ENCODE measurements at regions not wholly inside any gene's neighbourhood (a gene's known extent, or its start where the extent isn't known, plus 50 kb on each side); places are given as distances from the start of the nearest gene placed in this dataset.

DNA sequence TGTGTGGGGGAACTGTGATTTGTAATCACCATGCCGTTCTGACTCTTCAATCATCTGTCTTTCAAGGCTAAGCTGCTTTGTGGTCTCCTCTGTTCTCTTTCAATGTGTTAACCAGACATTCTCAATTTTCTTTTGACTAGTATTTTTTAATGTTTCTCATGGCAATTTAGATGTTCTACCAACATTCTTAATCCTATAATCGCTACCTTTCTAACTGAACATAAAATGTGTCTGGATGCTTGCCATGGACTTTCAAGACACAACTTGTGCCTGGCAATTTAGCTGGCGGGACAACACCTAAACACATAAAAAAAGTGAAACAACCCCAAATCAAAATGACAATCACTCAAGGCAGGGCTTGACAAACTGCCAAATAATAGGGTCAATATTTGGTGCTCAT, 135.0 kb upstream of the ACKR3 start:
- no peak overlapping the region for H3K4me3 ChIP-seq (ENCODE audit: control insufficient read depth, low read depth, low read length)
- no peak for DNase-seq (ENCODE audit: low read depth)
- TF ChIP-seq, protein P1, sequence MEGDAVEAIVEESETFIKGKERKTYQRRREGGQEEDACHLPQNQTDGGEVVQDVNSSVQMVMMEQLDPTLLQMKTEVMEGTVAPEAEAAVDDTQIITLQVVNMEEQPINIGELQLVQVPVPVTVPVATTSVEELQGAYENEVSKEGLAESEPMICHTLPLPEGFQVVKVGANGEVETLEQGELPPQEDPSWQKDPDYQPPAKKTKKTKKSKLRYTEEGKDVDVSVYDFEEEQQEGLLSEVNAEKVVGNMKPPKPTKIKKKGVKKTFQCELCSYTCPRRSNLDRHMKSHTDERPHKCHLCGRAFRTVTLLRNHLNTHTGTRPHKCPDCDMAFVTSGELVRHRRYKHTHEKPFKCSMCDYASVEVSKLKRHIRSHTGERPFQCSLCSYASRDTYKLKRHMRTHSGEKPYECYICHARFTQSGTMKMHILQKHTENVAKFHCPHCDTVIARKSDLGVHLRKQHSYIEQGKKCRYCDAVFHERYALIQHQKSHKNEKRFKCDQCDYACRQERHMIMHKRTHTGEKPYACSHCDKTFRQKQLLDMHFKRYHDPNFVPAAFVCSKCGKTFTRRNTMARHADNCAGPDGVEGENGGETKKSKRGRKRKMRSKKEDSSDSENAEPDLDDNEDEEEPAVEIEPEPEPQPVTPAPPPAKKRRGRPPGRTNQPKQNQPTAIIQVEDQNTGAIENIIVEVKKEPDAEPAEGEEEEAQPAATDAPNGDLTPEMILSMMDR (IDR thresholded peaks at IDR 0.05; ENCODE audit: control insufficient read depth, insufficient read depth, low read depth, low read length, missing control alignments), result no peak

DNA sequence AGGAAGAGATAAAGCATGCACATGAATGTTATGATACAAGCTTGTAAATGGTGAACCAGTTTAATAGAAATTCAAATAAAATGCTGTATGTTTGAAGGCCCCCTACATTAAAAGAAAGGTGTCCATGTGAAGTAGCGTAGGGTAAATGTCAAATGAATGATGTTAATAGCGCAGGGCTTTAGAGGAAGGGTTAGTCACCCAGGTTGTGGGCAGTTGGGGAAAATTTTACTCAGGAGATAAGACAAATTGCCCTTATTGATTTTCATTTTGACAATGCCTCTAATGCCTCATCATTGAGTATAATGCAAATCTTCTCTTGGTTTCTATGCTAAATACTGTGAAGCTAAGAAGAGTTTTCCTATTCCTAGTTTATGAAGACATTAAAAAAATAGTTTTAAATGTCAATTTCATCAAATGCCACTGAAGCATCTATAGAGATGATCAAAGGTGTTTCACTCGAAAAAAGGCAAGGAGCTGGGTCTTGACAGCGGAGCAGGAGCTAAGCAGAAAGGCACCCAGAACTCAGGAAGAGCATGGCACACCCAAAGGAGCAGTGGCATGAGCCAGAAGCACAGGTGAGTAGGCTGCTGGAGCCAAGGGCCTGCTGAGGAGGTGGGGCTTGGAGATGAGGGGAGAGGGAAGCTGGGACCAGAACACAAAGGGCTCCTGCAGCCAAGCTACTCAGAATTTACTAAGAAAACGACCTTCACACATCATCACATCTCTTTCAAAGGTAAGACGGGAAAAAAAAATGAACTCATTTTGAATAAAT, 129.3 kb upstream of the ACKR3 start:
- no peak for DNase-seq (ENCODE audit: low read depth)
- no peak overlapping the region for H3K4me3 ChIP-seq (ENCODE audit: control insufficient read depth, low read depth, low read length)
- TF ChIP-seq, protein P1 (IDR thresholded peaks at IDR 0.05; ENCODE audit: control insufficient read depth, insufficient read depth, low read depth, low read length, missing control alignments), result no peak

DNA sequence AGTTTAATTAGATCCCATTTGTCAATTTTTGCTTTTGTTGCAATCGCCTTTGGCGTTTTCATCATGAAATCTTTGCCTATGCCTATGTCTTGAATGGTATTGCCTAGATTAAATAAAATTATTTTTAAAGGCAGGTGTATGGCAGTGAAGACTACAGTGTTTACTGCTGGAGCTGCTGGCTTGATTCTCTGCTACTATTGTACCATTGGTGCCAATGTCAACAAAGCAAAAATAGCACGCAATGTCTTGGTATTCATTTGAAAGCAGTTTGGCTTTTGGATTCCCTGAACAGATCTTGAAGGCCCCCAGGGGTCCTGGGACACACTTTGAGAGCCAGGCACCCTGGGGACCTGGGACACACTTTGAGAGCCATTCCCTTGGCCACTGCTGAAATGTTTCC, 125.4 kb upstream of the ACKR3 start:
- H3K4me3 ChIP-seq (ENCODE audit: control insufficient read depth, low read depth, low read length), result no peak overlapping the region
- DNase-seq (ENCODE audit: low read depth), result no peak
- TF ChIP-seq, protein P1 (IDR thresholded peaks at IDR 0.05; ENCODE audit: control insufficient read depth, insufficient read depth, low read depth, low read length, missing control alignments), result no peak

DNA sequence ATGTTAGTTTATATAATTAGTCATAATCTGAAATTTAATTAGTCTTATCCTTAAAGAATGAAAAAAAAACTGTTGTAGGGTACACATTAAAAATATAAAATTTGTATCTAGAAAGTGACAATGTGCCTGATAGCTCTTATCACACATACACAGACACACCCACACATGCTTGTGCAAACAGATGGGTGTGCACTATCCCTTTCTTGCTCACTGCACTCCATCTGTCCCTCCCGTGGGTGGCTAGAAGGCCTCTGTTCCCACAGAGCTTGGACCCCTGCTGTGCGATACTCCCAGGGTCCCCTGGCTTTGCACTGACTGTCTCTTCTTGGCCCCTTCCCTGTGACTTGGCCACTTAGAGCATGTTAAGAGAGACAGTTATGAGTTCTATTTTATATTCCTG, 123.9 kb upstream of the ACKR3 start:
- DNase-seq (ENCODE audit: low read depth), result no peak

DNA sequence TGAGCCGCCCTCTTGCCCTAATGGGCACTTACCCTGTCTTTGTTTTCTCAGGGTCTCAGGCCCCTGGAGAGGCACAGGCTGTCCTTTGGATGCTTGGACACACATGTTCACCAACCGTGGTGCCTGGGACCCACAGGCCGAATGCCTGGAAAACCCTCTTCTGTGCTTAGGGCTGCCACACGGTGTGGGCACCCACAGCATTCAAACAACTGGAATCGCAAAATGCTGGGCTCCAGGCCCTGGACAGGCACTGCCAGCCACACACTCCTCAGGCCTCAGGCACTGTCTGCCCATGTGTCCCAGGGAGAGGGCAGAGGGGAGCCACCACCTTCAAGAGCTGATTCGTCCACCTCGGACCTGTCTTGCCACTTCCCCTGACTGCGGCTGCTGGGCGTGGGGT, 123.1 kb upstream of the ACKR3 start:
- TF ChIP-seq, protein P1 (IDR thresholded peaks at IDR 0.05; ENCODE audit: control insufficient read depth, insufficient read depth, low read depth, low read length, missing control alignments), result no peak
- DNase-seq (ENCODE audit: low read depth), result no peak
- no peak overlapping the region for H3K4me3 ChIP-seq (ENCODE audit: control insufficient read depth, low read depth, low read length)

More for the DNA sequence above, 123.9 kb upstream of the ACKR3 start:
- no peak overlapping the region for H3K4me3 ChIP-seq (ENCODE audit: control insufficient read depth, low read depth, low read length)
- TF ChIP-seq, protein P1 (IDR thresholded peaks at IDR 0.05; ENCODE audit: control insufficient read depth, insufficient read depth, low read depth, low read length, missing control alignments), result no peak

DNA sequence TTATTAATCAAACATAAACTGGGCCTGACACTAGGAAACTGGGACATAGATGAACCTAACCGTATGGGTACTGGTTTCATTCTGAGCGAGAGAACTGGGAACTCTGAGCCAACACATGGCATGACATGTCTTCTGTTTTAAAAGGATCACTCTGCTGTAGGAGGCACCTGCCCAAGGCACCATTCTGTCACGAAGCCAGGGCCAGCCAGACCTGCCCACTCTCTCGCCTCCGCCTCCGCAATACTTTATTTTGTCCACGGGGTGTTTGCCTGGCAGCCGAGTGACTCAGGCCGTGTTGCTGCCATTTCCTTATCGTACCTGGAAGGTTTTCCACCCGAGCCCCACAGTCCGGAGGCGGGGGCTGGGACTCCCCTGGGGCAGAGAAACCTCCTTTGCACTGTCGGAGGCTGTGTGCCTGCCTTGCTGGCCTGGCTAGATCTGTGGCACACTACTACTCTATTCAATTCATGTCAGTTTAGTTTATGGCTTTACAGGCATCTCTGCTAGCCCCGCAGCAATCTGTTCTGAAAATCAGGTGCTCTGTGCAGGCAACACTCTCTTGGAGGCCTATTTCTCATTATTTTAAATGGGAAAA, 120.4 kb upstream of the ACKR3 start:
- no peak for DNase-seq (ENCODE audit: low read depth)
- TF ChIP-seq, protein P1 (IDR thresholded peaks at IDR 0.05; ENCODE audit: control insufficient read depth, insufficient read depth, low read depth, low read length, missing control alignments), result no peak
- H3K4me3 ChIP-seq (ENCODE audit: control insufficient read depth, low read depth, low read length), result no peak overlapping the region

Measured in AG09309 (cell line).